SK-N-SH (cell line): ENCODE measurements at regions not wholly inside any gene's neighbourhood (a gene's known extent, or its start where the extent isn't known, plus 50 kb on each side); places are given as distances from the start of the nearest gene placed in this dataset.
"Not testable (repeated sequence)": the region's sequence is repeated elsewhere in the genome, so short reads cannot be mapped to it uniquely, and the experiment has no call there.

Experiments
- CTCF ChIA-PET: fragments of 300-600, 350-600 bp; formaldehyde crosslinking; extraction: SDS; loops from one replicate; lab custom pipeline; 2021; lab: Yijun Ruan, JAX
- POLR2A ChIA-PET: fragments of 350-600 bp; sonication (Branson Sonifier 250); formaldehyde crosslinking; extraction: SDS; loops from one replicate; lab custom pipeline; 2020; ENCODE audit warnings: antibody characterized with exemption, inconsistent platforms; lab: Yijun Ruan, JAX
- DNase-seq: peaks from one replicate; pipeline ENCODE4 v3.0.0; 2012
- H2AFZ ChIP-seq: fragments of 200-600 bp; sonication (generic); 2 replicates; pipeline ENCODE4 v1.8.1; 2016; ENCODE audit warnings: antibody characterized with exemption, mild to moderate bottlenecking, low read depth
- H3F3A ChIP-seq: fragments of 200-600 bp; sonication (generic); replicated peaks from 2 replicates; pipeline ENCODE3; 2016; ENCODE audit warnings: antibody characterized with exemption, mild to moderate bottlenecking; ENCODE audit not compliant: insufficient read depth
- H3K27ac ChIP-seq, 2 experiments: fragments of 200-500 bp in 1 of 2; fragments of 200-600 bp in 1 of 2; sonication (Bioruptor generic) in 1 of 2; sonication (generic), shearing (Covaris generic) in 1 of 2; 2 replicates each; pipeline versions ENCODE4 v1.5.1 to v1.6.1; 2014 to 2016; ENCODE audit warnings: low read depth in 2 of 2, inconsistent platforms in 1 of 2, low read length in 1 of 2, mild to moderate bottlenecking in 1 of 2, mixed read lengths in 1 of 2
- H3K27me3 ChIP-seq: fragments of 200-600 bp; sonication (generic), shearing (Covaris generic); 2 replicates; pipeline ENCODE4 v1.6.1; 2016; ENCODE audit warnings: mixed run types; ENCODE audit not compliant: insufficient read depth
- H3K36me3 ChIP-seq, 2 experiments: fragments of 200-500 bp in 1 of 2; fragments of 200-600 bp in 1 of 2; sonication (Bioruptor generic) in 1 of 2; sonication (generic) in 1 of 2; replicated peaks in 1 of 2; 2 replicates each; pipeline versions ENCODE3 to v1.5.1; 2014 to 2016; ENCODE audit warnings: low read length in 1 of 2, mild to moderate bottlenecking in 1 of 2; ENCODE audit not compliant: insufficient read depth in 2 of 2, control insufficient read depth in 1 of 2
- H3K4me1 ChIP-seq, 2 experiments: fragments of 200-500 bp in 1 of 2; fragments of 200-600 bp in 1 of 2; sonication (Bioruptor generic) in 1 of 2; sonication (generic), shearing (Covaris generic) in 1 of 2; 2 replicates each; pipeline versions ENCODE4 v1.5.1 to v1.6.1; 2014 to 2016; ENCODE audit warnings: low read depth in 1 of 2, low read length in 1 of 2, mixed run types in 1 of 2; ENCODE audit not compliant: insufficient read depth in 2 of 2, control insufficient read depth in 1 of 2
- H3K4me2 ChIP-seq: fragments of 200-600 bp; sonication (generic), shearing (Covaris generic); 2 replicates; pipeline ENCODE4 v1.6.1; 2017; ENCODE audit warnings: mixed run types
- H3K4me3 ChIP-seq, 2 experiments: fragments of 200-500 bp in 1 of 2; fragments of 200-600 bp in 1 of 2; sonication (Bioruptor generic) in 1 of 2; sonication (generic), shearing (Covaris generic) in 1 of 2; 2 replicates each; pipeline versions ENCODE4 v1.5.1 to v1.8.1; 2014 to 2016; ENCODE audit warnings: low read depth in 2 of 2, inconsistent platforms in 1 of 2, low read length in 1 of 2, mild to moderate bottlenecking in 1 of 2, mixed read lengths in 1 of 2, moderate library complexity in 1 of 2
- H3K79me2 ChIP-seq: fragments of 200-600 bp; sonication (generic); 2 replicates; pipeline ENCODE4 v1.8.1; 2017; ENCODE audit warnings: mild to moderate bottlenecking; ENCODE audit not compliant: insufficient read depth
- H3K9ac ChIP-seq: fragments of 200-600 bp; sonication (generic); 2 replicates; pipeline ENCODE4 v1.6.1; 2017; ENCODE audit warnings: mixed run types
- H3K9me2 ChIP-seq: fragments of 200-600 bp; sonication (generic); 2 replicates; pipeline ENCODE4 v1.6.1; 2017; ENCODE audit warnings: mixed run types
- H3K9me3 ChIP-seq: fragments of 200-600 bp; sonication (generic); 2 replicates; pipeline ENCODE4 v1.6.1; 2017; ENCODE audit warnings: mixed run types, mild to moderate bottlenecking, moderate library complexity
- H4K20me1 ChIP-seq: fragments of 200-600 bp; sonication (generic); 2 replicates; pipeline ENCODE4 v1.6.1; 2017; ENCODE audit warnings: mild to moderate bottlenecking, mixed run types; ENCODE audit not compliant: insufficient read depth
- CHD2 ChIP-seq: fragments of 150-350 bp; IDR thresholded peaks from 2 replicates; pipeline ENCODE4 v1.6.1; 2018; ENCODE audit warnings: low read length; ENCODE audit not compliant: partially characterized antibody
- EP300 ChIP-seq, 2 experiments: IDR thresholded peaks; 2 replicates each; pipeline versions ENCODE4 v1.4.0 to v1.6.1; 2012; ENCODE audit warnings: borderline replicate concordance in 1 of 2, low read depth in 1 of 2, low read length in 1 of 2
- FOXM1 ChIP-seq: IDR thresholded peaks from 2 replicates; pipeline ENCODE4 v1.4.0; 2012; ENCODE audit warnings: low read depth, mild to moderate bottlenecking
- MAX ChIP-seq: IDR thresholded peaks from 2 replicates; pipeline ENCODE4 v1.4.0; 2012; ENCODE audit warnings: low read depth
- MEF2A ChIP-seq: IDR thresholded peaks from 2 replicates; pipeline ENCODE4 v1.4.0; 2012; ENCODE audit warnings: low read depth, borderline replicate concordance
- MXI1 ChIP-seq: IDR thresholded peaks from 2 replicates; pipeline ENCODE4 v1.6.1; 2012; ENCODE audit warnings: mild to moderate bottlenecking, low read depth, low read length, improper control_type of control experiment
- NRF1 ChIP-seq: IDR thresholded peaks from 2 replicates; pipeline ENCODE4 v1.6.1; 2012; ENCODE audit warnings: low read depth, mild to moderate bottlenecking, low read length
- RAD21 ChIP-seq: IDR thresholded peaks from 2 replicates; pipeline ENCODE4 v1.6.1; 2012; ENCODE audit warnings: mild to moderate bottlenecking, low read length
- RCOR1 ChIP-seq: fragments of 150-350 bp; IDR thresholded peaks from 2 replicates; pipeline ENCODE4 v1.6.1; 2017; ENCODE audit warnings: antibody characterized with exemption, low read length
- REST ChIP-seq: IDR thresholded peaks from 2 replicates; pipeline ENCODE4 v1.6.1; 2012; ENCODE audit warnings: mild to moderate bottlenecking, low read depth, low read length, moderate library complexity
- RFX5 ChIP-seq: IDR thresholded peaks from 2 replicates; pipeline ENCODE4 v1.6.1; 2012; ENCODE audit warnings: mild to moderate bottlenecking, improper control_type of control experiment, low read length
- RXRA ChIP-seq: IDR thresholded peaks from 2 replicates; pipeline ENCODE4 v1.4.0; 2012; ENCODE audit warnings: low read depth, mild to moderate bottlenecking, borderline replicate concordance
- SIN3A ChIP-seq: IDR thresholded peaks from 2 replicates; pipeline ENCODE4 v1.6.1; 2012; ENCODE audit warnings: low read depth, mild to moderate bottlenecking, low read length, moderate library complexity, borderline replicate concordance
- TAF1 ChIP-seq: IDR thresholded peaks from 2 replicates; pipeline ENCODE4 v1.6.1; 2012; ENCODE audit warnings: low read depth, mild to moderate bottlenecking, low read length, moderate library complexity, borderline replicate concordance
- TCF12 ChIP-seq: IDR thresholded peaks from 2 replicates; pipeline ENCODE4 v1.4.0; 2012
- USF2 ChIP-seq: fragments of 150-350 bp; IDR thresholded peaks from 2 replicates; pipeline ENCODE4 v1.6.1; 2017; ENCODE audit warnings: antibody characterized with exemption, low read length, low read depth, borderline replicate concordance
- ZBTB33 ChIP-seq: IDR thresholded peaks from 2 replicates; pipeline ENCODE4 v1.4.0; 2012; ENCODE audit warnings: low read depth, borderline replicate concordance
- WGBS: methylation state at CpG from one replicate; pipeline ENCODE4 v1.1.6; 2017; ENCODE audit warnings: low lambda C conversion rate; 5-methylcytosine and 5-hydroxymethylcytosine counted together

GRCh38 chr16:87123356-87124001, 193.7 kb downstream of the C16orf95 start (continued):
- no peak for TF ChIP-seq EP300 (IDR thresholded peaks at IDR 0.05; ENCODE audit: borderline replicate concordance in 1 of 2, low read depth in 1 of 2, low read length in 1 of 2)
- TF ChIP-seq TAF1: no peak
- TF ChIP-seq SIN3A: no peak
- no peak for TF ChIP-seq MEF2A
- no peak for TF ChIP-seq TCF12
- TF ChIP-seq NRF1: no peak

GRCh38 chr16:87124405-87124804, 192.8 kb downstream of the C16orf95 start:
- H3K4me3 ChIP-seq, H3K27ac ChIP-seq, CTCF ChIA-PET, H3K36me3 ChIP-seq, H3F3A ChIP-seq, H3K4me1 ChIP-seq, H3K4me2 ChIP-seq, POLR2A ChIA-PET, H3K9ac ChIP-seq, H4K20me1 ChIP-seq, H3K79me2 ChIP-seq, DNase-seq, H3K9me3 ChIP-seq, H2AFZ ChIP-seq, H3K9me2 ChIP-seq: not testable (repeated sequence)
- whole genome bisulfite sequencing: 59% methylated on average over 9 of the region's 9 CpGs
- H3K27me3 ChIP-seq: peaks cover 62% of the 10 kb centered on the region

- Histone ChIP-seq H3K36me3 (no peaks in the 10 kb centered on the region), H3K9me2 (no peaks in the 10 kb centered on the region)
- 21% methylated on average over 15 of the region's 38 CpGs for WGBS
- TF ChIP-seq NRF1 (no peak), MXI1 (no peak), CHD2 (no peak), RXRA (no peak), FOXM1 (no peak), REST (no peak), MAX (no peak), ZBTB33 (no peak), RFX5 (no peak), RCOR1 (no peak), SIN3A (no peak), RAD21 (no peak), USF2 (no peak), EP300 (IDR thresholded peaks at IDR 0.05; ENCODE audit: borderline replicate concordance in 1 of 2, low read depth in 1 of 2, low read length in 1 of 2) (no peak)
Observed at GRCh38 chr16:87125206-87126155, 191.7 kb downstream of the C16orf95 start.

More at GRCh38 chr16:87125206-87126155, 191.7 kb downstream of the C16orf95 start:
- H3K4me2 ChIP-seq: no peak overlapping the region
- no peaks in the 10 kb centered on the region for H3K9me3 ChIP-seq
- no peak overlapping the region for H3K27ac ChIP-seq
- no peak overlapping the region for H3K4me3 ChIP-seq
- H2AFZ ChIP-seq: no peak overlapping the region
- H3K79me2 ChIP-seq: no peaks in the 10 kb centered on the region
- H4K20me1 ChIP-seq: no peaks in the 10 kb centered on the region
- no peak for DNase-seq
- H3K27me3 ChIP-seq: peaks cover 51% of the 10 kb centered on the region
- CTCF ChIA-PET: no interaction called here
- POLR2A ChIA-PET: no interaction called here
- no peaks in the 10 kb centered on the region for H3K4me1 ChIP-seq
- H3F3A ChIP-seq: no peaks in the 10 kb centered on the region
- H3K9ac ChIP-seq: no peak overlapping the region
